Endothelial cell of umbilical vein (primary cell): ENCODE measurements at regions not wholly inside any gene's neighbourhood (a gene's known extent, or its start where the extent isn't known, plus 50 kb on each side); places are given as distances from the start of the nearest gene placed in this dataset.

Experiments used
- BruUV-seq: library from RNA; stranded (reverse); fragments of 400-500 nt; replicated peaks from 2 replicates; lab custom pipeline; 2021; lab: Mats Ljungman, UMichigan
- CTCF ChIA-PET: fragments of 300-600, 350-600 bp; sonication (Branson Sonifier 250); formaldehyde crosslinking; loops from one replicate; lab custom pipeline; 2021; ENCODE audit warnings: antibody characterized with exemption, inconsistent platforms; lab: Charles Lee
- POLR2A ChIA-PET: fragments of 300-600, 350-600 bp; sonication (Branson Sonifier 250); formaldehyde crosslinking; loops from one replicate; lab custom pipeline; 2021; ENCODE audit warnings: antibody characterized with exemption, inconsistent platforms; lab: Charles Lee
- DNase-seq: peaks from one replicate; pipeline ENCODE4 v3.0.0-alpha.2; 2011; ENCODE audit warnings: low read depth, low spot score
- FAIRE-seq: peaks from 2 replicates; lab custom pipeline; 2011; peaks lifted over from hg19 to GRCh38; lab: Jason Lieb, UNC
- H2AFZ ChIP-seq: 2 replicates; pipeline ENCODE4 v1.6.0; 2012; ENCODE audit warnings: low read depth, low read length, control low read depth, inconsistent platforms
- H3K27ac ChIP-seq: 2 replicates; pipeline ENCODE4 v1.5.1; 2011; ENCODE audit warnings: low read depth, mild to moderate bottlenecking, control low read depth, low read length, moderate library complexity; ENCODE audit not compliant: insufficient read depth
- H3K27me3 ChIP-seq, 2 experiments: 2 replicates each; pipeline versions ENCODE4 v1.6.0 to v1.6.1; 2011; ENCODE audit warnings: low read length in 2 of 2, mixed read lengths in 1 of 2; ENCODE audit not compliant: control insufficient read depth in 2 of 2, insufficient read depth in 2 of 2
- H3K36me3 ChIP-seq, 2 experiments: 2 replicates in 1 of 2; 3 replicates in 1 of 2; pipeline ENCODE4 v1.5.1; 2011; ENCODE audit warnings: low read length in 2 of 2, mild to moderate bottlenecking in 1 of 2, moderate library complexity in 1 of 2; ENCODE audit not compliant: control insufficient read depth in 2 of 2, insufficient read depth in 2 of 2; ENCODE audit errors: extremely low read depth in 1 of 2
- H3K4me1 ChIP-seq: 3 replicates; pipeline ENCODE4 v1.5.1; 2011; ENCODE audit warnings: mild to moderate bottlenecking, low read length; ENCODE audit not compliant: control insufficient read depth, insufficient read depth; ENCODE audit errors: extremely low read depth
- H3K4me2 ChIP-seq: 2 replicates; pipeline ENCODE4 v1.6.1; 2011; ENCODE audit warnings: low read length, control low read depth, mixed read lengths; ENCODE audit not compliant: insufficient read depth
- H3K4me3 ChIP-seq, 3 experiments: fragments of 200-600 bp in 1 of 3; sonication (generic), shearing (Covaris generic) in 1 of 3; replicated peaks in 1 of 3; 2 replicates each; pipeline ENCODE4 v1.5.1; 2011 to 2016; ENCODE audit warnings: control low read depth in 3 of 3, low read length in 3 of 3, mild to moderate bottlenecking in 2 of 3, inconsistent platforms in 1 of 3, low read depth in 1 of 3, moderate library complexity in 1 of 3; ENCODE audit not compliant: insufficient read depth in 1 of 3
- H3K79me2 ChIP-seq: 2 replicates; pipeline ENCODE4 v1.6.0; 2012; ENCODE audit warnings: low read length, inconsistent platforms; ENCODE audit not compliant: control insufficient read depth, insufficient read depth
- H3K9ac ChIP-seq: replicated peaks from 2 replicates; pipeline ENCODE3; 2011; ENCODE audit warnings: low read length, control low read depth; ENCODE audit not compliant: insufficient read depth; ENCODE audit errors: extremely low read depth
- H3K9me1 ChIP-seq: replicated peaks from 3 replicates; pipeline ENCODE4 v1.6.0; 2011; ENCODE audit warnings: mild to moderate bottlenecking, low read length; ENCODE audit not compliant: control insufficient read depth, insufficient read depth; ENCODE audit errors: extremely low read depth
- H3K9me3 ChIP-seq: replicated peaks from 2 replicates; pipeline ENCODE4 v1.5.1; 2012; ENCODE audit warnings: low read length, inconsistent platforms; ENCODE audit not compliant: control insufficient read depth, insufficient read depth
- H4K20me1 ChIP-seq: replicated peaks from 2 replicates; pipeline ENCODE3; 2011; ENCODE audit warnings: mild to moderate bottlenecking, low read length; ENCODE audit not compliant: control insufficient read depth, insufficient read depth; ENCODE audit errors: extremely low read depth
- EZH2 ChIP-seq: IDR thresholded peaks from 2 replicates; pipeline ENCODE4 v1.6.1; 2012; ENCODE audit warnings: borderline replicate concordance, low read depth, mild to moderate bottlenecking, moderate library complexity, low read length, inconsistent platforms; ENCODE audit not compliant: severe bottlenecking
- FOS ChIP-seq: IDR thresholded peaks from 2 replicates; pipeline ENCODE4 v1.6.1; 2011; ENCODE audit warnings: mild to moderate bottlenecking, low read length, moderate library complexity, borderline replicate concordance; ENCODE audit not compliant: insufficient read depth
- GATA2 ChIP-seq: IDR thresholded peaks from 2 replicates; pipeline ENCODE4 v1.7.0; 2011; ENCODE audit warnings: low read depth, mild to moderate bottlenecking, moderate library complexity, mixed read lengths, low read length; ENCODE audit not compliant: insufficient read length, insufficient read depth
- JUN ChIP-seq: IDR thresholded peaks from 2 replicates; pipeline ENCODE4 v1.6.1; 2011; ENCODE audit warnings: borderline replicate concordance, low read depth; ENCODE audit not compliant: insufficient read length, insufficient read depth
- MYC ChIP-seq: IDR thresholded peaks from one replicate; pipeline ENCODE4 v1.6.1; 2011; ENCODE audit warnings: mild to moderate bottlenecking, low read depth, low read length
- POLR2A ChIP-seq: IDR thresholded peaks from 2 replicates; pipeline ENCODE4 v1.6.1; 2012; ENCODE audit warnings: low read depth, mild to moderate bottlenecking, control low read depth, low read length
- POLR2AphosphoS5 ChIP-seq: IDR thresholded peaks from 2 replicates; pipeline ENCODE4 v1.6.1; 2012; ENCODE audit warnings: low read depth, mild to moderate bottlenecking, control low read depth, low read length, moderate library complexity; ENCODE audit not compliant: insufficient read depth
- dilution Hi-C: fragments of 300-500 bp; cut with MboI; formaldehyde crosslinking; loops from one replicate; pipeline ENCODE4 v1.15.0; 2019; ENCODE audit warnings: low sequenced_read_pairs; ENCODE audit not compliant: extremely low pct_ligation_motif_present
- intact Hi-C: fragments of 100-400 bp; cut with micrococcal nuclease; formaldehyde crosslinking; loops from one replicate; pipeline ENCODE4 v1.10.0; 2022
- TF ChIP-seq, protein P1 (sequence below): IDR thresholded peaks from 2 replicates; pipeline ENCODE4 v1.6.1; 2011; ENCODE audit not compliant: insufficient read depth, insufficient read length
- TF ChIP-seq, protein P2 (sequence below), 2 donors: IDR thresholded peaks; 1 replicate in 1 of 2; 2 replicates in 1 of 2; pipeline ENCODE4 v1.5.1; 2011; ENCODE audit warnings: low read length in 2 of 2, mild to moderate bottlenecking in 2 of 2, moderate library complexity in 2 of 2, control low read depth in 1 of 2, inconsistent platforms in 1 of 2, low read depth in 1 of 2; ENCODE audit not compliant: insufficient read depth in 1 of 2; ENCODE audit errors: extremely low read depth in 1 of 2

DNA sequence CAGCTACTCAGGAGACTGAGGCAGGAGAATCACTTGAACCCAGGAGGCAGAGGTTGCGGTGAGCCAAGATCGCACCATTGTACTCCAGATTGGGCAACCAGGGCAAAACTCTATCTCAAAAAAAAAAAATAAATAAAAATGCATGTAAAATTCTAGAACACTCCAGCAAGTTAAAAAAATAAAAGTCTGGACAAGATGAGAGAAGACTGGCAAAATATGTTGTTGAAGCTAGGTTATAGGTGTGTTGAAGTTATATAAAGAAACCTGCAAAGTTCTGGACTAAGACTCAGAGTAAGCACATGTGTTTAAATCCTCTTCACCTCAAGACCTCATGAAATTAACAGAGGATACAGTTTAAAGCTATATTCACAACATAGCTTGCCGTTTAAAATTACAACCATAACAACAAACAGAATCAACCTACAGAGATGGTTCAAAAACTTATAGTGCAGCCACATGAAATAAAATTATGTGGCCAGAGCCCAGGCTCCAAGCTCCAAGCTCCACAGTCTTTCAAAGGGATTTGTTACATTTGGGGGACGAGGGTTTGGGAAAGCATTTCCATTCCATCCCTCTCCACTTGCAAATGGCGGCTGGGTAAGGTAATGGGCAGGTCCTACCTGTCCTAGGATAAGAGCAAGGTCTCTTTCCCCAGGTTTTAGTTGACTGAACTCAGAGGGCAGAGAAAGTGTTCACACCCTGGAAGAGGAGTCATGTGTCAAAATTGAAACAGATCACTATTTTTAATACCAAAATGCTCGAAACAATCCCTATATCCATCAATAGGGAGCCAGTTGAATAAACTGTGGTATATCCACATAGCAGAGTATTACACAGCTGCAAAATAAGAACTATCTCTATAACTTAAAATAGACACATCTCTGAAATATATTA lies 59.9 kb upstream of the MYCN start:
- Histone ChIP-seq H3K27me3 (no peaks in the 10 kb centered on the region), H3K9me3 (no peaks in the 10 kb centered on the region), H3K79me2 (no peaks in the 10 kb centered on the region), H3K27ac (no peak overlapping the region), H3K4me2 (no peak overlapping the region), H3K36me3 (no peaks in the 10 kb centered on the region), H3K9me1 (no peaks in the 10 kb centered on the region), H3K4me1 (no peaks in the 10 kb centered on the region), H3K4me3 (no peak overlapping the region), H4K20me1 (no peaks in the 10 kb centered on the region), H3K9ac (no peak overlapping the region), H2AFZ (no peak overlapping the region)
- DNase-seq, result no peak
- POLR2A ChIA-PET, result no interaction called here
- intact Hi-C loops, result no loop called here
- CTCF ChIA-PET, result no interaction called here
- TF ChIP-seq EZH2 (no peak), MYC (no peak), POLR2AphosphoS5 (no peak), FOS (no peak), JUN (no peak), GATA2 (no peak), POLR2A (no peak)
- TF ChIP-seq, protein P1, sequence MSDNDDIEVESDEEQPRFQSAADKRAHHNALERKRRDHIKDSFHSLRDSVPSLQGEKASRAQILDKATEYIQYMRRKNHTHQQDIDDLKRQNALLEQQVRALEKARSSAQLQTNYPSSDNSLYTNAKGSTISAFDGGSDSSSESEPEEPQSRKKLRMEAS, result no peak
- TF ChIP-seq, protein P2, sequence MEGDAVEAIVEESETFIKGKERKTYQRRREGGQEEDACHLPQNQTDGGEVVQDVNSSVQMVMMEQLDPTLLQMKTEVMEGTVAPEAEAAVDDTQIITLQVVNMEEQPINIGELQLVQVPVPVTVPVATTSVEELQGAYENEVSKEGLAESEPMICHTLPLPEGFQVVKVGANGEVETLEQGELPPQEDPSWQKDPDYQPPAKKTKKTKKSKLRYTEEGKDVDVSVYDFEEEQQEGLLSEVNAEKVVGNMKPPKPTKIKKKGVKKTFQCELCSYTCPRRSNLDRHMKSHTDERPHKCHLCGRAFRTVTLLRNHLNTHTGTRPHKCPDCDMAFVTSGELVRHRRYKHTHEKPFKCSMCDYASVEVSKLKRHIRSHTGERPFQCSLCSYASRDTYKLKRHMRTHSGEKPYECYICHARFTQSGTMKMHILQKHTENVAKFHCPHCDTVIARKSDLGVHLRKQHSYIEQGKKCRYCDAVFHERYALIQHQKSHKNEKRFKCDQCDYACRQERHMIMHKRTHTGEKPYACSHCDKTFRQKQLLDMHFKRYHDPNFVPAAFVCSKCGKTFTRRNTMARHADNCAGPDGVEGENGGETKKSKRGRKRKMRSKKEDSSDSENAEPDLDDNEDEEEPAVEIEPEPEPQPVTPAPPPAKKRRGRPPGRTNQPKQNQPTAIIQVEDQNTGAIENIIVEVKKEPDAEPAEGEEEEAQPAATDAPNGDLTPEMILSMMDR (IDR thresholded peaks at IDR 0.05; ENCODE audit: extremely low read depth in 1 of 2, insufficient read depth in 1 of 2, low read depth in 1 of 2, low read length in 2 of 2), result no peak
- FAIRE-seq, result no peak
- no TSS peak for BruUV-seq
- dilution Hi-C loops, result no loop called here
